Panc1 (cell line): ENCODE measurements at regions not wholly inside any gene's neighbourhood (a gene's known extent, or its start where the extent isn't known, plus 50 kb on each side); places are given as distances from the start of the nearest gene placed in this dataset.

Experiments used
- ATAC-seq: fragments of 200-7000 bp; cut with Tn5 transposase; 2 replicates; pipeline ENCODE4 v1.9.1; 2020; ENCODE audit warnings: mild to moderate bottlenecking, moderate library complexity
- BruUV-seq: library from RNA; stranded (reverse); fragments of 400-500 nt; replicated peaks from 2 replicates; lab custom pipeline; 2021; lab: Mats Ljungman, UMichigan
- CTCF ChIA-PET: fragments of 300-600 bp; sonication (Branson Sonifier 250); formaldehyde crosslinking; loops from one replicate; lab custom pipeline; 2022; ENCODE audit warnings: antibody characterized with exemption; lab: Charles Lee
- POLR2A ChIA-PET: fragments of 300-600 bp; sonication (Branson Sonifier 250); formaldehyde crosslinking; loops from one replicate; lab custom pipeline; 2022; ENCODE audit warnings: antibody characterized with exemption; lab: Charles Lee
- DNase-seq: peaks from one replicate; pipeline ENCODE4 v3.0.0-alpha.2; 2010; ENCODE audit warnings: low read depth, low spot score
- H3K27ac ChIP-seq: 2 replicates; pipeline ENCODE4 v1.5.1; 2011; ENCODE audit warnings: mild to moderate bottlenecking, low read length, inconsistent platforms
- H3K27me3 ChIP-seq: fragments of 200-500 bp; sonication (Bioruptor generic); 2 replicates; pipeline ENCODE4 v1.6.0; 2014; ENCODE audit warnings: low read length, inconsistent platforms; ENCODE audit not compliant: control insufficient read depth, insufficient read depth
- H3K36me3 ChIP-seq: fragments of 200-500 bp; sonication (Bioruptor generic); 2 replicates; pipeline ENCODE4 v1.5.1; 2014; ENCODE audit warnings: inconsistent platforms, mild to moderate bottlenecking, low read length, moderate library complexity; ENCODE audit not compliant: control insufficient read depth, insufficient read depth
- H3K4me1 ChIP-seq: 2 replicates; pipeline ENCODE4 v1.5.1; 2011; ENCODE audit warnings: inconsistent platforms, mild to moderate bottlenecking, low read length, moderate library complexity; ENCODE audit not compliant: control insufficient read depth, insufficient read depth
- H3K4me3 ChIP-seq, 2 experiments: 2 replicates each; pipeline ENCODE4 v1.5.1; 2011 to 2012; ENCODE audit warnings: low read depth in 2 of 2, low read length in 2 of 2, mild to moderate bottlenecking in 2 of 2, inconsistent platforms in 1 of 2, moderate library complexity in 1 of 2
- H3K9me3 ChIP-seq: fragments of 200-500 bp; sonication (Bioruptor generic); 2 replicates; pipeline ENCODE4 v1.5.1; 2014; ENCODE audit warnings: low read depth, mild to moderate bottlenecking, inconsistent platforms, low read length, moderate library complexity; ENCODE audit not compliant: control insufficient read depth, insufficient read depth
- CTCF ChIP-seq: fragments of 450-650 bp; IDR thresholded peaks from 2 replicates; pipeline ENCODE4 v1.5.1; 2017; ENCODE audit warnings: mild to moderate bottlenecking
- POLR2AphosphoS5 ChIP-seq: IDR thresholded peaks from 2 replicates; pipeline ENCODE4 v1.6.1; 2012; ENCODE audit warnings: mild to moderate bottlenecking, low read depth, low read length, moderate library complexity
- REST ChIP-seq, 2 experiments: IDR thresholded peaks; 2 replicates each; pipeline ENCODE4 v1.6.1; 2011 to 2012; ENCODE audit warnings: low read depth in 2 of 2, control low read depth in 1 of 2, low read length in 1 of 2, mild to moderate bottlenecking in 1 of 2, moderate library complexity in 1 of 2; ENCODE audit not compliant: insufficient read depth in 1 of 2
- SIN3A ChIP-seq: IDR thresholded peaks from 2 replicates; pipeline ENCODE4 v1.6.1; 2012; ENCODE audit warnings: low read depth, mild to moderate bottlenecking, low read length, moderate library complexity, borderline replicate concordance; ENCODE audit not compliant: insufficient read depth
- TCF7L2 ChIP-seq: IDR thresholded peaks from 2 replicates; pipeline ENCODE4 v1.6.1; 2011; ENCODE audit warnings: mild to moderate bottlenecking, low read depth, low read length, inconsistent platforms
- in situ Hi-C: cut with HindIII; loops from 2 replicates; pipeline ENCODE4 v1.10.0; 2016; ENCODE audit warnings: low sequenced_read_pairs, low pct_unique_long_range_greater_than_20kb
- intact Hi-C: fragments of 100-400 bp; cut with micrococcal nuclease; formaldehyde crosslinking; loops from one replicate; pipeline ENCODE4 v1.10.0; 2022; ENCODE audit not compliant: unreplicated experiment

GRCh38 chr5:12360218-12360617, 456.0 kb upstream of the CTNND2 start:
- Histone ChIP-seq H3K4me3 (no peak overlapping the region), H3K27me3 (no peaks in the 10 kb centered on the region), H3K27ac (no peak overlapping the region), H3K9me3 (peaks cover 6% of the 10 kb centered on the region; the same call in 1 of the 2 replicates), H3K36me3 (no peaks in the 10 kb centered on the region), H3K4me1 (no peaks in the 10 kb centered on the region)
- in situ Hi-C loops: no loop called here
- intact Hi-C loops: no loop called here
- ChIA-PET CTCF (no interaction called here), POLR2A (no interaction called here)
- no peak for ATAC-seq
- DNase-seq: no peak
- no TSS peak for BruUV-seq
- TF ChIP-seq SIN3A: no peak
- TF ChIP-seq POLR2AphosphoS5: no peak

DNA sequence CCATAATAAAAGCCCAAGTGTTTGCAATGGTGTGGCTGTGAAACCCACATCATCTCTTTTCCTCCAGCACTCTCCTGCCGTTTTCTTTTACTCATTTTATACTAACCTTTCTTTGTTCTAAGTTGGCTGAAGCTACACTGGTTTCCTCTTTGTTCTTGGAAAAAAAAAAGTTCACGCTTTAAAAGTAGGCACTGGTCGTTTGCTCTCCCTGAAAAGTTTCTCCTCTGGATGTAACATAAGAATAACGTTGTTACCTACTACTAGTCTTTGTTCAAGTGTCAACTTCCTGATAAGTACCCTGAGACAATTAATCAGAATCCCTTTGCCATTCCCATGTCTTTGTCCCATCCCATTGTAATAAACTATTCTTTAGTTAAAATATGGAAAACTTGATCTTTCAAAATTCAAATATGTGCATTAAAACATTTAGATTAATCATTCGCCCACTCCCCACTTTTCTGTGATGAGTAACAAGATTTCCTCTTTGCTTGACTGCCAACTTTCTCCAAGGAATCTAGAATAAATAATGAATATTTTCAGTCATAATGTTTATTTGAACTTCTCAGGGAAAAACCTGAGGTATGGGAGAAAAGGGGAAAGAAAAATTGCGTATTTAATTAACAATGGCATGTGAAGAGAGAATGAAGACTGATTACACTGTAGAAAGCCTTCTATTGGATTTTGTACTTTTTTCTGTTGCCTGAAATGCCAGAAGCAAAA, 454.3 kb upstream of the CTNND2 start:
- POLR2A ChIA-PET: no interaction called here
- intact Hi-C loops (no loop called here), in situ Hi-C loops (no loop called here)
- Histone ChIP-seq H3K36me3 (no peaks in the 10 kb centered on the region), H3K27me3 (no peaks in the 10 kb centered on the region), H3K4me3 (no peak overlapping the region), H3K4me1 (no peaks in the 10 kb centered on the region), H3K27ac (no peak overlapping the region), H3K9me3 (peaks cover 6% of the 10 kb centered on the region; the same call in 1 of the 2 replicates)
- CTCF ChIA-PET: no interaction called here
- no peak for ATAC-seq
- TF ChIP-seq POLR2AphosphoS5 (no peak), CTCF (no peak), SIN3A (no peak), REST (IDR thresholded peaks at IDR 0.05; ENCODE audit: insufficient read depth in 1 of 2, low read depth in 2 of 2, low read length in 1 of 2) (no peak), TCF7L2 (no peak)
- no peak for DNase-seq
- BruUV-seq: no TSS peak

- Histone ChIP-seq H3K27ac (no peak overlapping the region), H3K27me3 (no peaks in the 10 kb centered on the region), H3K9me3 (peaks cover 6% of the 10 kb centered on the region; the same call in 1 of the 2 replicates), H3K4me3 (no peak overlapping the region), H3K4me1 (no peaks in the 10 kb centered on the region), H3K36me3 (no peaks in the 10 kb centered on the region)
- ChIA-PET CTCF (no interaction called here), POLR2A (no interaction called here)
- no peak for ATAC-seq
- in situ Hi-C loops (no loop called here), intact Hi-C loops (no loop called here)
- no peak for TF ChIP-seq REST (IDR thresholded peaks at IDR 0.05; ENCODE audit: insufficient read depth in 1 of 2, low read depth in 2 of 2, low read length in 1 of 2)
- no TSS peak for BruUV-seq
- no peak for DNase-seq
Measured at GRCh38 chr5:12357626-12358025, 453.4 kb upstream of the CTNND2 start.
